ENCODE measurements at regions not wholly inside any gene's neighbourhood (a gene's known extent, or its start where the extent isn't known, plus 50 kb on each side); places are given as distances from the start of the nearest gene placed in this dataset.

GRCh38 chr2:84323890-84324289 is 135.2 kb downstream of the SUCLG1 start:
- Histone ChIP-seq H3K9me3 (ENCODE audit: low read depth) (no peaks in the 10 kb centered on the region), H3K27ac (no peak overlapping the region), H3K4me1 (ENCODE audit: low read depth) (no peaks in the 10 kb centered on the region), H3K36me3 (no peaks in the 10 kb centered on the region), H3K27me3 (no peaks in the 10 kb centered on the region), H3K4me3 (no peak overlapping the region)
- no peak for DNase-seq (ENCODE audit: low read depth in 1 of 2, low spot score in 1 of 2)
- TF ChIP-seq CTCF (IDR thresholded peaks at IDR 0.05; ENCODE audit: low read depth, low read length): no peak

GRCh38 chr2:84320940-84321339 is 138.1 kb downstream of the SUCLG1 start:
- Histone ChIP-seq H3K4me3 (no peak overlapping the region), H3K27ac (no peak overlapping the region), H3K36me3 (no peaks in the 10 kb centered on the region), H3K27me3 (no peaks in the 10 kb centered on the region), H3K9me3 (ENCODE audit: low read depth) (no peaks in the 10 kb centered on the region), H3K4me1 (ENCODE audit: low read depth) (no peaks in the 10 kb centered on the region)
- no peak for TF ChIP-seq CTCF (IDR thresholded peaks at IDR 0.05; ENCODE audit: low read depth, low read length)
- no peak for DNase-seq (ENCODE audit: low read depth in 1 of 2, low spot score in 1 of 2)

DNA sequence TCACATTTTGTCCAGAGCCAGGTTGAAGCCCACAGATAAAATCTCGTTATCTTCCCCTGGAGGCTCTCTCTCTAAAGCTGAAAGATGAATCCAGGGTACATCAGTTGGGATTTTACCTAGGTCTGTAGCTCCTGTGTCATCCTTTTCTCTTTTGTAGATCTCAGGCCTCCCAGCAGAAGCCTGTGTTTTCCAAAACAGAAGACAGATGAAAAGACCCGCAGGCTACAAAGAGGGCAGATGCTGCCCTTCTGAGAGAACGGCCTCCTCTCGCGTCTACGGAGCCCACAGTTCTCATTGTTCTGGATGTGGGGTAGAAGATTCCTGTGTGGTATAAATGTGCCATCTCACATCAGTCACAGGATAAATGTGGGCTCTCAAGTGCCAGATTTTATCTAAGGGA is 139.5 kb downstream of the SUCLG1 start:
- no peak for DNase-seq (ENCODE audit: low read depth in 1 of 2, low spot score in 1 of 2)
- Histone ChIP-seq H3K36me3 (no peaks in the 10 kb centered on the region), H3K9me3 (ENCODE audit: low read depth) (no peaks in the 10 kb centered on the region), H3K27me3 (no peaks in the 10 kb centered on the region), H3K27ac (no peak overlapping the region), H3K4me1 (ENCODE audit: low read depth) (no peaks in the 10 kb centered on the region), H3K4me3 (no peak overlapping the region)
- TF ChIP-seq CTCF (IDR thresholded peaks at IDR 0.05; ENCODE audit: low read depth, low read length): no peak

DNA sequence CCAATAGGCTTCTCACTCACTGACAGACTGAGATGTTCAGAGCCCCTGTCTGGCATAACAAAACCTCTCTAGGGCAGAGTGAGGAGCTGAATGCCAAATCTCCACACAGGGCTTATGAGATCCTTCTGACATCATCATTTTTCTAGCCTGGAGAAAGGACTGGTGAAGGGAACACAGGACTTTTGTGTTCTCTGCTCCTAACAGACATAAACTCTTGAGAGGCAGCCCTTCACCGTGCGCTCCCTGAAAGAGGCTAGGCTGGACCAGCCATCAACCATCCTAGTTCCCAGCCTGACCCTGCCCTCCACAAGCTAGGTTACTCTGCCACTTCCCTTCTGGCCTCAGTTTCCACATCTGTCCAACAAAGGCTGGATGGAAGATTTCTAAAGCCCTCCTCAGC is 141.9 kb downstream of the SUCLG1 start:
- H3K4me1 ChIP-seq (ENCODE audit: low read depth): no peaks in the 10 kb centered on the region

GRCh38 chr2:84314901-84315330 is 144.2 kb downstream of the SUCLG1 start:
- peak; percentile 97 for TF ChIP-seq CTCF (IDR thresholded peaks at IDR 0.05; ENCODE audit: low read depth, low read length)
- H3K27me3 ChIP-seq: no peaks in the 10 kb centered on the region
- no peaks in the 10 kb centered on the region for H3K36me3 ChIP-seq
- H3K9me3 ChIP-seq (ENCODE audit: low read depth): no peaks in the 10 kb centered on the region
- no peaks in the 10 kb centered on the region for H3K4me1 ChIP-seq (ENCODE audit: low read depth)
- no peak overlapping the region for H3K4me3 ChIP-seq
- H3K27ac ChIP-seq: no peak overlapping the region
- DNase-seq (ENCODE audit: low read depth in 1 of 2, low spot score in 1 of 2): peak; percentile 86 to 93

More for the DNA sequence above, 141.9 kb downstream of the SUCLG1 start:
- no peak for TF ChIP-seq CTCF (IDR thresholded peaks at IDR 0.05; ENCODE audit: low read depth, low read length)
- Histone ChIP-seq H3K36me3 (no peaks in the 10 kb centered on the region), H3K9me3 (ENCODE audit: low read depth) (no peaks in the 10 kb centered on the region), H3K27me3 (no peaks in the 10 kb centered on the region), H3K27ac (no peak overlapping the region), H3K4me3 (no peak overlapping the region)
- DNase-seq (ENCODE audit: low read depth in 1 of 2, low spot score in 1 of 2): no peak

- H3K4me3 ChIP-seq: no peak overlapping the region
- no peaks in the 10 kb centered on the region for H3K36me3 ChIP-seq
- no peak for TF ChIP-seq CTCF (IDR thresholded peaks at IDR 0.05; ENCODE audit: low read depth, low read length)
- no peaks in the 10 kb centered on the region for H3K9me3 ChIP-seq (ENCODE audit: low read depth)
- no peak for DNase-seq (ENCODE audit: low read depth in 1 of 2, low spot score in 1 of 2)
- H3K27me3 ChIP-seq: no peaks in the 10 kb centered on the region
- H3K4me1 ChIP-seq (ENCODE audit: low read depth): no peaks in the 10 kb centered on the region
- no peak overlapping the region for H3K27ac ChIP-seq
Observed at GRCh38 chr2:84314250-84314649, 144.8 kb downstream of the SUCLG1 start.

All from cardiac muscle cell (in vitro differentiated cells and primary cell).